ENCODE measurements at regions not wholly inside any gene's neighbourhood (a gene's known extent, or its start where the extent isn't known, plus 50 kb on each side); places are given as distances from the start of the nearest gene placed in this dataset.
"Not testable (repeated sequence)": the region's sequence is repeated elsewhere in the genome, so short reads cannot be mapped to it uniquely, and the experiment has no call there.

DNA sequence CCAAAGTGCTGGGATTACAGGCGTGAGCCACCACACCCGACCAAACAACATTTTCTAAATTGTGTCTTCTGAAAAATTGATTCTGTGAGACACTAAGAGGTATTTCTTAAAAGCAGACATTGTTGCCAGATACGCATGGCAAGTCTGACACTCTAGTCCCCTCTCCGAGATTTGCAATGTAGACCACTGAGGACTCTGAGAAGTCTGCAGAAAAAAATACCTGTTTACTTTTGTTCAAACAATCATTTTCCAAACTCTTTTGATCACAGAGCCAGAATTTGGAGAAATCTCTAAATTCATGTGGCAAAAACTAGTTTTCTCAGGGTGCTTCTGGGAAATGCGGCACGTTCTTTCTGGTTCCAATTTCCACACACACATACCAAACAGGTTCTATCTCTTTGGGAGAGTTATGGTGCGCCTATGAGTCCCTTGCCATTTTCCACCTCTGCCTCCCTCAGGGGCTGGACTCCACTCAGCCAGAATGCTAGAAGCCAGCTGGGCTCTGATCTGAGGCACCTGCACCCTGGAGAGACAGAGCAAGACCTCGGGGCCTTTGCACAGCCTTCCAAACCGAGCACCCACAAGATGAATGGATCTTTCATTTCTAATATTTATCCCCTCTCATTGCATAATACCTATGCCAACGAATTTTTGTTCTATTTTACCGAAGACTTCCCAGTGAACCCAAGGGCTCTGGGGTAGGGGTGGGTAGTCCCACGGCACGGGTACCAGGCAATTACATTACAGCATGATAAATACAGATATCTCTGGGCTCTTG lies 152.7 kb downstream of the MYCN start:
- no peak for DNase-seq

DNA sequence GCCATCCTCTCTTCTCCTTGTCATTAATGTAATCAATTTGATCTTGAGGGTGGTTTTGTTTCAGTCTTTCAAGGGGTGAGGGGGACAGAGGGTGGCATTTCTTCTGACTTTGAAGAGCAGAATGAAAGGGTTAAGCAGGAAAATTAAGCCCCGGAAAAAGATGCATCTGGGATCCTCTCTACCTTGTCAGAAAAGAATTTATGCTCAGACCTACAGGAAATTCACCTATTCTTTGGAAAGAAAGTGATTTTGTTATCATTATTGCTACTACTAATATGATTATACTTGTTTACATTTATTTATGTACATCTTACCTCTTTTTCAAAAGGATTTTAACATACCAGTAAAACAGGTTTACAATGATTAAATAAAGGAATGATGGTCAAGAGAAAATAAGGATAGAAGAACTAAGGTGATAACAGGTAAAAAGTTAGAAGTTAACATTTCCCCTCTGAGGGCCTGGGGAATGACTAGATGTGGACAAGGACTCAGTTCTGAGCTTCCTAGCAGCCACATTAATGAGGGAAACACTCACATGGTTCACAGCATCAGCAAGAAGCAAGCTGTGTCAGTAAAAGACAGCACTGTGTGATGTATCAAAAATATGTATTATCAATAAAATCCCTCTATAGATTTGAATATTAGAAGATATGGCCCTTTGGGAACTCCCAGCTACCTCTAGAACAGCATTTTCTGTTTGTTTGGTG lies 151.4 kb downstream of the MYCN start:
- DNase-seq, result no peak

DNA sequence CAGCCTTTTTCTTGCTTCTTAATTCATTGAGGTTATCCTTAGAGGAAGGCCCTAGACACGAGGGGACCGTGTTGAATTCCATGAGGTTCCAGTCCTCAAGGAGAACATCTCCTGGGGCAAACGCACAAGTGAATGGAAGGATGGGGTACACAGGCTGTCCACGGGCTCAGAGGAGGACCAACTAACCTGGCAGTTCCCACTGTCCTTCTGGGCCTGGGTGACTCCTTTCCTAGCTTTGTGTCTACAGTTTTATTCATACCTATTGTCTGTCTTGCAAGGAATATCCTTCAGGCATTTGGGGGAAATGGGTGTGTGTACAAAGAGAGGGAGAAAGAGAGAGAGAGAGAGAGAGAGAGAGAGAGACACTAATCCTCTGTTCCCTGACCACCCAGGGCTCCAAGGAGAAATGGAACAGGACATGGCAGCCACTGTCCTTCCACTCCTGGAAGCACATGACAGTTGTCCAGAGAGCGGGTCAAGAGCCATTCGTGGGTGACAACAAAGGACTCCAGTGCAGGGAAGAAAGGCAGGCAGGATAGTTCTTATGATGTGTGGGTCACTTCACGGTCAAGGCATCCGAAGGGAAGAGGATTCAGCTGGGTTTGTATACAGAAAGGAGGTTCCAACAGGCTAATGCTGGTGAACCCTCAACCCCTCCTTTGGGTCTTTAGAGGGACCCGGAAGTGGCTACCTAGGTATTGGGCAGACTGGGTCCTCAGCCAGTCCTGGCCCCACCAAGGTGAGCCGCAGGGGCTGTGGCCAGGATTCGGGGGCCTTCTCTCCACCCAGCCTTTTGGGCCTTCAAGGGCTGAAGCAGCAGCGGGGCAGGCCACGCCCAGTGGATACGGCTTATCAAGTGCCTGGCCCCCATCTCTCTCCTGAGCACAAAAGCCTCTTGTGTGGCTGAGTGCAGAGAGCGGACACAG lies 150.6 kb downstream of the MYCN start:
- no peak for DNase-seq

DNA sequence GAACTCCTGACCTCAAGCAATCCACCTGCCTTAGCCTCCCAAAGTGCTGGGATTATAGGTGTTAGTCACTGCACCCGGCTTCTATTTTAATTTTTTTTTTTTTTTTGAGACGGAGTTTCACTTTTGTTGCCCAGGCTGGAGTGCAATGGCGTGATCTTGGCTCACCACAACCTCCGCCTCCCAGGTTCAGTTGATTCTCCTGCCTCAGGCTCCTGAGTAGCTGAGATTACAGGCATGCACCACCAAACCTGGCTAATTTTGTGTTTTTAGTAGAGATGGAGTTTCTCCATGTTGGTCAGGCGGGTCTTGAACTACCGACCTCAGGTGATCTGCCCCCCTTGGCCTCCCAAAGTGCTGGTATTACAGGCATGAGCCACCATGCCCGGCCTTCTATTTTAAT lies 149.1 kb downstream of the MYCN start:
- DNase-seq, result not testable (repeated sequence)

DNA sequence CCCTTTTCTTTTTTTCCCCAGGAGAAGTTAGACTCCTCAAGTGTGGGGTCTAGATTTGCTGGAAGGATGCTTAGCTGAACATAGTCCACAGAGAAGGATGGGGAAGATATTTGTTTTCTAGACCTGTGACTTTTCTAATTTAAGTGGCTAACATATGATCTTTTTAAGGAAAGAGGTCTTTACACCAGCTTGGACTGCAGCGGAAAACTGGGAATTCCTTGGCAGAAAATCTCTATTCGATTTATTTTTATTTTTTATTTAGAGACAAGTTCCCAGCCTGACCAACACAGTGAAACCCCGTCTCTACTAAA lies 148.4 kb downstream of the MYCN start:
- DNase-seq, result no peak

DNA sequence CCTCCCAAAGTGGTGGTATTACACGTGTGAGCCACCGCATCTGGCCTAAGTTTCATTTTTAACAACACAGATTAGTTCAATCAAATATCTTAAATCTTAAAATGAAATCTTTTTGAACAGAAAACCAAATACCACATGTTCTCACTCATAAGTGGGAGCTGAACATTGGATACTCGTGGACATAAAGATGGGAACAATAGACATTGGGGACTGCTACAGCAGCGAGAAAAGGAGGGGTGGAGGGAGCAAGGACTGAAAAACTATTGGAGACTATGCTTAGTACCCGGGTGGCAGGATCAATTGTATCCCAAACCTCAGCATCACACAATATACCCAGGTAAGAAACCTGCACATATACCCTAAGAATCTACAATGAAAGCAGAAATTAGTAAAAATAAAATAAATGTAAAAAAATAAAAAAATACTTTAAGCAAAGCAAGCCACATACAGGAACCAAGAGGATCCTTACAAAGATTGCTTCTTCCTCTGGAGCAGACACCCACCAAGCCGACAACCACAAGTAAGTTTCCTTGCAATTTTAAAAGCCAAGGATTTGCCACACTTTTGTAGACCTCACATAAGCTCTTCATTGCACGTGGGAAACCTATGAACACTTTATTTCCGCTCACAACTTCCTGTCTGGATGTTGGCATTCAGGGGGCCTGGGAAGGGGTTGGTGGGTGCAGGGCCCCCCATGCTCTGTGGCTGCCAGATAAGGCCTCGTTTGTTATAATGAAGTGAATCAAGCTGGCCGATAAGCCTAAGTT lies 147.9 kb downstream of the MYCN start:
- DNase-seq, result no peak

DNA sequence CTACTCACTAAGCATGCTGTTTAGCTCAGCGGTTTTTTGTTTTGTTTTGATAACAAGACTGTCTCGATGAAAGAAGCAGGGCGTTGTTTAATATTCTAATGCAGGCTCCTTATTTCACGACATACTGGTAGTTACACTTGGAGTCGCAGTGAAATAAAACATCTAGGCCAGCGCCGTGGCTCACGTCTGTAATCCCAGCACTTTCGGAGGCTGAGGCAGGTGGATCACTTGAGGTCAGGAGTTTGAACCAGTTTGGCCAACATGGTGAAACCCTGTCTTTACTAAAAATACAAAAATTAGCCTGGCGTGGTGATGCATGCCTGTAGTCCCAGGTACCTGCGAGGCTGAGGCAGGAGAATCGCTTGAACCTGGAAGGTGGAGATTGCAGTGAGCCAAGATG lies 145.8 kb downstream of the MYCN start:
- not testable (repeated sequence) for DNase-seq

DNA sequence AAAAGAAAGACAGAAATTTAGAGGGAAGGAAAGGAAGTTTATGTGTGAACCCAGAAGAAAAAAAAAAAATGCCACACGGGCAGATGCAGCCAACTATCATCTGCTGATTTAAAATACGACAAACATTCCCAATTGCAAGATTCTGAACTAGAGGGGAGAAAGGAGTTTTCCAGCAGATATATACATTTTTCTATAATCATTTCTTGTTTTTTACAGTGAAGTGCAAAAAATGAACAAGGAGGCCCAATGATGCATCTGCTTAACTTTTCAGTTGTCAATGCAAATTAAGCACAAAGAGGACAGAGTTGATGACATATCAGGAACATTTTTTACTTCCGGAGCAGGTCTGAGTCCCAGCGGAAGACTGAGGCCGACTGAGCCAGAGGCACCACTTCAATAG lies 144.7 kb downstream of the MYCN start:
- DNase-seq, result no peak

DNA sequence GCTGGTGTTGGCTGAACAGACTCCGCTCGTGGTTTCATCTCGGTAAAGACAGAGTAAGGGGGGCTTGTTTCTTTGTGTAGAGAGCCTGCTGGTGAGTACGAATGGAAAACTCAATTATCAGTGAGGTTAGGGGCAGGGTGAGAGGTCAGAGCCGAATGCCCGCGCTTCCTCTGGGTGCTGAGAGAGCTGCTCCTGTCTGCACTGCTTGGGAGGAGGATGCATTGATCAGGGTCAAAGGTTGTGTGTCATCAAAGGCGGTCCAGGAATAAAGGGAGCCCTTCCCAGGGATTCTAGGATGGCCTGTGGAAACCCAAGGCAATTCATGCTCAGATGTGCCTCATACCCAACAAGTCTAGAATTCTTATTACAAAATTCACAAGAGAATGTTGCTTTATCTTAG lies 143.9 kb downstream of the MYCN start:
- DNase-seq, result no peak

DNA sequence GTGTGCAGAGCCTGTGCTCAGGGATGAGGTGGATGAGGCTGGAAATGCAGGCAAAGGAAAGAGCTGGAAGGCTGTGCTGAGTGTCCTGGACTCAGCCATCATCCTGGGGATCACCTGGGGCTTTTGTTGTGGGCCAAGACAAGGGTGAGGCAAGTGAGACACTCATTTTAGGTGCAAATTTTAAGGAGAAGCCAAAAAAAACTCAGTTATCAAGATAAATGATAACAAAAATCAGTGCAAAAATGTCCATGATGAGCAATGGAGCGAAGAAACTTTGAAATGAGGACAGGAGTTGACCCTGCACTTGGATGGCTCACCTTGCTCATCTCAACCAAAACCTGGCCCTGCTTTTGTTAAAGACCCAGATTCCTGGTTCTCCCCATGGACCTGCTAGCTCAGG lies 141.9 kb downstream of the MYCN start:
- DNase-seq, result no peak

DNA sequence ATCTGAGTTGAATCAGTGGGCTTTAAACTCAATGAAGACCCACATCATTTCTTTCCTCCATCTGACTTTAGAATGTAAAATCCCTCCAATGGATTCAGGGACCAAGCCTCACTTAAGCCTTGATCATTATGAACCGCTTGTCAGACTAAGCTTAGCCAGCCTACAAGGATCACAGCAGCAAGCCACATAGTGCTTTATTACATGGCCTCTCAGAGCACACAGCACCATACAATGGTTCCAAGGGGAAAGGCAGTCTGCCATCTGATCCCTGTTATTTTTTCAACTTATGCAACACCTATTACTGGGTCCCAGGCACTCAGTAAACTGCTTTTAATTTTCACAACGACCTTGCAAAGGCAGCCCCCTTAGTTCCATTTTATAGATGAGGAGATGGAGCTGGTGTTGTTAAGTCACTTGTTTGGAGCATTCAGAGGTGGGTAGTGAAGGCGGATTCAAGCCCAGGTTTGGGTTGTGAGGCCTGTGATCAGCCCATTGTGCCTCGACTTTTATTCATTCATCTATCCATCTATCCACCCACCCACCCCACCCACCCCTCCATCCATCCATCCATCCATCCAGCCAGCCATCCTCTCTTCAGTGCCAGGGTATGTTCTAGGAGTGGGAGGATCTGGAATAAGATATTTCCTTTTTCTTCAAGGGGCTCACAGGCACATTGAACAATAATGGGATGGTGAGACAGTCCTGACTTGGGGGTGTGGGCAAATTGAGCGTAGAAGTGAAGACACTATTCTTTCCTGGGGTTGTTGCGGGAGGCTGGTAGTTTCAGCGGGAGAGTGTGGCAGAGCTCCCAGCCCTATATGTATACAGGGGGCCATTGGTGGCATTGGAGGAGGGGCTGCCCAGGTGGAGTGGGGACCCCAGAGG lies 141.2 kb downstream of the MYCN start:
- DNase-seq, result no peak

DNA sequence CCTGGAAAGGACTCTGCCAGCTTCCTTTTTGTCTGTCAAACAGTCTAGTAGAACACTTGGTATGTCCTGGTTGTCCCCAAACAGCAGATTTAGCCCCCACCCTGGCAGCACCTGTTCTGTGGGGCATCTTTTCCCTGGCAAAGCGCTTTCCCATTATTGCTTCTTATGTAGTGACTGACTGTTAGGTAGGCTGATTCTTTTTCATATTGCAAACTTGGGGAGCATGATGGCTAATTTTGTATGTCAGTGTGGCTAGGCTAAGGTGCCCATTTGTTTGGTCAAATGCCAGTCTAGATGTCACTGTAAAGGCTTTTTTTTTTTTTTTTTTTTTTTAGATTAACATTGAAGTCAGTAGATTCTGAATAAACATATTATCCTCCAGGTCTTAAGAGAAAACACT lies 140.2 kb downstream of the MYCN start:
- DNase-seq, result no peak

DNA sequence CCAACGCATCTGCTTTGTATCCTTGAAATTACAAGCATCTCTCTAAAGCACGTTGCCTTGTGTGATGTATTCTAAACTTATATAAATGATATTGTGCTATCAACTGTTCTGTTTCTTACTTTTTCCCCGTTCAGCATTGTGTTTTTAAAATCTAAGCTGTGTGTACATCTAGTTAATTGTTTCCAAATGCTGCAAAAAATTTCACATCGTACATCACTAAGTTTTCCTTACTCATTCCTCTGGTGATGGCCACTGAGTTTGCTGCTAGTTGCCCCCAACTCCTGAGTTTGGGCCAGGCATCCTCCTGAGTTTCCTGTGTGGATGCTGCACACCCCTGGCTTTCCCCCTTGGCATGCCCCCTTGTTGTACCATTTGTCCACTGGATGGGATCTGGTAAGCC lies 139.7 kb downstream of the MYCN start:
- DNase-seq, result no peak

DNA sequence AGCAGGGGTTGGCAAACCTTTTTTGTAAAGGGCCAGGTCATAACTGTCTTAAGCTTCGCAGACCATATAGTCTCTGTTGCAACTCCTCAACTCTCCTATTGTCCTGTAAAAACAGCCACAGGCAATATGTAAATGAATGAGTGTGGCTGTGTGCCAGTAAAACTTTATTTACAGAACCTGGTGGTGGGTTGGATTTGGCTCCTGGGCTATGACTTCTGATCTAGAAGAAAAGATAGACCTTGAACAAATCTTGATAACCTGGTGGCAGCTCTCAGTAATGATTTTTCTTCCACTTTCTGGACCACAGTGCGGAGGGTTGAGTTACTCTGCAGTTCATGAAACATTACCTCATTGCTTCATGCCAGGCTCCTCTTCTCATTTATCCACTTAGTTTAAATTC lies 139.3 kb downstream of the MYCN start:
- no peak for DNase-seq

DNA sequence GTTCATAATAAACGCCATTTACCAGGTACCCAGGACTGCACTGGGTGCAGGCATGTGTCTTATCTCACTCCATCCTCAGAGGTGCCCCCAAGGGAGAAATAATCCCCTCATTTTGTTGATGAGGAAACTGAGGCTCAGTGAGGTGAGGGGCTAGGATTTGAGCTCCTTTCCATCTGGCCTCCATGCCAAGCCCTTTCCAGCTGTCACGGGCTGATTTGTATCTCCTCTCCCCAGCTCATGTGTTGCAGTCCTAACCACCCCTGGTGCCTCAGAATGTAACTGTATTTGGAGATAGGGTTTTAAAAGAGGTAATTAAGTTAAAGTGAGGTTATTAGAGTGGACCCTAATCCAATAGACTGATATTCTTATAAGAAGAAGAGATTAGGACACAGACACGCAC lies 137.3 kb downstream of the MYCN start:
- no peak for DNase-seq

DNA sequence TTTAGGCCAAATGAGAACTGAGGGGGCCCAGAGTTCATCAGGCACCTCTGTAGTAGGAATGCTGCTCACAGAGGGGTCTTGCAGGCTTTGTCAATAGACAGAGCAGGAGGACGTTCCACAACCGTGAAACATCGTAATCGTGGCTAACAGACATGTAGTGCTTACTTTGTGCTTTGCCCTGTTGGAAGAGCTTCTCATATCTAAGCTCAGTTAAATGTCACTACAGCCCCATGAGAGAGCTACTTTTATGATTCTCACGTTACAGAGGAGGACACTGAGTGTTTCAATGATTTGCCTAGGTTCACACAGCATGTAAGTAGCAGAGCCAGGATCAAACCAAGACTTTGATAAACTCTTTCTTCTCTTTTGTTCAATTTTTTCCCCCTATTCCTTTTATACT lies 136.6 kb downstream of the MYCN start:
- no peak for DNase-seq

DNA sequence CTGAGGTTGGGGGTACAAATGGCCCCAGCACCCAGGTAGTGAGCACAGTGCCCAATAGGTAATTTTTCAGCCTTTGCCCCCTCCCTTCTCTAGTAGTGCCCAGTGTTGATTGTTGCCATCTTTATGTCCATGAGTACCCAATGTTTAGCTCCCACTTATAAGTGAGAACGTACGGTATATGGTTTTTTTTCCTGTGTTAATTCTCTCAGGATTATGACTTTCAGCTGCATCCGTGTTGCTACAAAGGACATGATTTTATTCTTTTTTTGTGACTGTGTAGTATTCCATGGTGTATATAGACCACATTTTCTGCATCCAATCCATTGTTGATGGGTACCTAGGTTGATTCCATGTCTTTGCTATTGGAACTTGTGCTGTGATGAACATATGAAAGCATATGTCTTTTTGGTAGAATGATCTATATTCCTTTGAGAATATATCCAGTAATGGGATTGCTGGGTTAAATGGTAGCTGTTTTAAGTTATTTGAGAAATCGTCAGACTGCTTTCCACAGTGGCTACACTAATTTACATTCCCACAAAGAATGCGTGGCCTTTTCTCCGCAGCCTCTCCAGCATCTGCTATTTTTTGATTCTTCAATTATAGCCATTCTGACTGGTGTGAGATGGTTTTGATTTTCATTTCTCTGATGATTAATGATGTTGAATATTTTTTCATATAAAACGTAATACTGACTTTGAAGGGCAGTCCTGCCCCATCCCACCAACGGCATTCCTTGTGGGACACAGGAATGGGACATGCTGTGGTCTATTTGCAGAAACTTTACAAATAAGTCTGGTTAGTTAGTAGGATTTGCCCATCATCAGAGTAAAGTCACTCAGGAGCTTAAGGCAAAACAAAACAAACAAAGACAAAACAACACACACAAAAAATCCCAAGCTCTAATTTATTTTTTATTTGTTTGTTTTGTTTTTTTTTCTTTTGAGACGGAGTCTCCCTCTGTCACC lies 135.0 kb downstream of the MYCN start:
- DNase-seq, result no peak

DNA sequence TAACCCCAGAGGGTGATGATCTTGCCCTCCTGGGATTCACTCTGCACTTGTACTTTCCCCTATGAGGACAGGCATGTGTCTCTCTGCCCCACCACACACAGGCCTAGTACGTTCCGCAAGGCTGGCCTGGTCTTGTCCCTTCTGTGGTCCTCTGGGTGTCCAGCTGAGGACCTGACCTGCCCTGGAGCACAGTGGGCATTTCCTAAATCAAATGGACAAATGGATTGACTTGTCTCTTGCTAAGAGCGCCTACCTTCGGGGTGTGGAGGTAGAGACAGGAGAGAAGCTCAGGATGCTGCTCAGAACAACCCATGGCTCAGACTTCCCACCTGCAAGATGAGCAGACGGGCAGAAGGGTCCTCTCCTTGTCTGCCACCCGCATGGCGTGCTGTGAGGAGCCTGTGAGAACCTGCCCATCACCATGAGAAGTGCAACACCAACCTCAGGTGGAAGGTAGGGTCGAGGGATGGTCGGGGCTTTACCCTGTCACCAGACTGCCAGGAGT lies 133.6 kb downstream of the MYCN start:
- no peak for DNase-seq

DNA sequence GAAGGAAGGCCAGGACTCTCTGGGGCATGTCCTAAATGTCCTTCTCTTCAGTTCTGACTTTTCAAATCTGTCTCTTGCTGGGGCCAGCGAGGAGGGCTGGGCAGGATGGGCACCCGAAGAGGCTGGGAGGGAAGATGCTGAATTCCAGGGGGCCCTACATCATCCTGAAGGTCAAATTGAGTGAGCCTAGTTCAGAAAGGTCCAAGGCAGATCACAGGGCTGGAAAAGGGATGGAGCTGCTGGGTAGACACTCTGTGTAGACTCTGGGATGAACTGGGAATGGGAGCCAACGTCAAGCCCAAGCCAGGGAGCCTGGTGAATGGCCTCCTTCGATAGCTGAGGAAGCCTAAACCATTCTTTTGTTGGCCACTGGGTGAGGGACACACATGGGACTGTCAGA lies 133.1 kb downstream of the MYCN start:
- DNase-seq, result no peak

DNA sequence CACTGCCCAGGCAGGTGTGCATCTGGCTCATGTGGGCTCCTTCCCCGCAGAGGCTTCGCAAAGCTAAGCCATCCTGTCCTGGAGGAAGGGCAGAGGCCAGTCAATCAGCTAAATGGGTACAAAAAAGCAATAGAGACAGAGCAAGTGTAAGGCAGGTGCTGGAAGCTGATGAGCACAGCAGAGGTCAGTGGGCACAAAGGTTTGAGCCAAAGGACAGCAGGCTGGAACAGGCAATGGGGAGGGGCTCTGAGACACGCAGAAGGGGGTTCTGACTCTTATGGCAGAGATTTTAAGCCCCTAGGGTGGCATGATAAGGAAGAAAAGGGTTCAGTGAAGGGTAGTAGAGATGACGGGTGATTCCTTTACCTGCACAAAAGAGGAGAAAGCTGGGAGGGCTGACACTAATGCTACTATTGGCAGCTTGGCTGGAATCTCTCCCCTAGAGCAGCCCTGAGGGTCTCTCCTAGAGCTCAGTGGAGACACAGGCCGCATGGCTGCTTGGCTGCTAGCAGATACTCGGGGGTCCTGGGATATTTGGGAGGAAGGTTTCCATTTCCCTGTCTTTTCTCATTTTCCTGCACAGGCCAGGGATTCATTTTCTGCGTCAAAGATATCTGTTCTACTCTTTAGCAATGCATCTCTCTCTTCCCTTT lies 132.4 kb downstream of the MYCN start:
- DNase-seq, result no peak

All from CD4-positive, alpha-beta T cell treated with Interleukin-17A for 4 hours (primary cell).